A673 (cell line): ENCODE measurements at regions not wholly inside any gene's neighbourhood (a gene's known extent, or its start where the extent isn't known, plus 50 kb on each side); places are given as distances from the start of the nearest gene placed in this dataset.

ENCODE experiments used
- CTCF ChIP-seq: fragments of 300-800, 200-600 bp; sonication (generic); conservative IDR thresholded peaks from 2 replicates; pipeline ENCODE4 v1.5.1; 2017; ENCODE audit warnings: low read depth, mild to moderate bottlenecking, antibody characterized with exemption, low read length, moderate library complexity, mixed read lengths
- EZH2 ChIP-seq: fragments of 200-600 bp; sonication (generic); IDR thresholded peaks from 2 replicates; pipeline ENCODE4 v1.6.1; 2017; ENCODE audit warnings: borderline replicate concordance, low read depth, mild to moderate bottlenecking, mixed read lengths, antibody characterized with exemption, low read length; ENCODE audit not compliant: poor library complexity, severe bottlenecking

- TF ChIP-seq CTCF (no peak), EZH2 (no peak)
Measured at GRCh38 chr9:103942651-103943050, 151.5 kb upstream of the SMC2 start.
